PC-9 (cell line): ENCODE measurements at regions not wholly inside any gene's neighbourhood (a gene's known extent, or its start where the extent isn't known, plus 50 kb on each side); places are given as distances from the start of the nearest gene placed in this dataset.

ENCODE experiments used
- BruUV-seq: library from RNA; stranded (reverse); fragments of 400-500 nt; replicated peaks from 2 replicates; lab custom pipeline; 2021; lab: Mats Ljungman, UMichigan
- CTCF ChIA-PET: fragments of 300-600 bp; sonication (Branson Sonifier 250); formaldehyde crosslinking; loops from one replicate; lab custom pipeline; 2022; ENCODE audit warnings: antibody characterized with exemption; lab: Charles Lee
- POLR2A ChIA-PET: fragments of 300-600 bp; sonication (Branson Sonifier 250); formaldehyde crosslinking; loops from one replicate; lab custom pipeline; 2022; ENCODE audit warnings: antibody characterized with exemption; ENCODE audit not compliant: unreplicated experiment; lab: Charles Lee
- DNase-seq, 2 experiments: peaks; one replicate each; pipeline versions ENCODE4 v3.0.0 to v3.0.0-alpha.2; 2015 to 2022; ENCODE audit warnings: mixed read lengths in 1 of 2
- H2AFZ ChIP-seq: fragments of 200-600 bp; sonication (generic); 2 replicates; pipeline ENCODE4 v1.8.1; 2017; ENCODE audit warnings: antibody characterized with exemption
- H3F3A ChIP-seq: fragments of 200-600 bp; sonication (generic); 2 replicates; pipeline ENCODE4 v1.8.1; 2017; ENCODE audit warnings: antibody characterized with exemption, mild to moderate bottlenecking, low read depth; ENCODE audit not compliant: insufficient read depth
- H3K27ac ChIP-seq: fragments of 200-600 bp; sonication (generic); 2 replicates; pipeline ENCODE4 v1.6.1; 2016; ENCODE audit warnings: mixed run types
- H3K27me3 ChIP-seq: fragments of 200-600 bp; sonication (generic); 2 replicates; pipeline ENCODE4 v1.6.1; 2016; ENCODE audit warnings: low read depth, mixed run types; ENCODE audit not compliant: insufficient read depth
- H3K36me3 ChIP-seq: fragments of 200-600 bp; sonication (generic); 2 replicates; pipeline ENCODE4 v1.6.1; 2016; ENCODE audit warnings: low read depth, mixed run types
- H3K4me1 ChIP-seq: fragments of 200-600 bp; sonication (generic); replicated peaks from 2 replicates; pipeline ENCODE4 v1.6.1; 2016; ENCODE audit warnings: mixed run types; ENCODE audit not compliant: insufficient read depth
- H3K4me2 ChIP-seq: fragments of 200-600 bp; sonication (generic); 2 replicates; pipeline ENCODE4 v1.6.1; 2017; ENCODE audit warnings: mixed run types
- H3K4me3 ChIP-seq: fragments of 200-600 bp; sonication (generic); 2 replicates; pipeline ENCODE4 v1.6.1; 2016; ENCODE audit warnings: mixed run types
- H3K79me2 ChIP-seq: fragments of 200-600 bp; sonication (generic); 2 replicates; pipeline ENCODE4 v1.6.1; 2017; ENCODE audit warnings: low read depth, mixed run types
- H3K9me2 ChIP-seq: fragments of 200-600 bp; sonication (generic); 2 replicates; pipeline ENCODE4 v1.8.1; 2017; ENCODE audit warnings: mild to moderate bottlenecking; ENCODE audit not compliant: insufficient read depth
- H3K9me3 ChIP-seq: fragments of 200-600 bp; sonication (generic); 2 replicates; pipeline ENCODE4 v1.8.1; 2016; ENCODE audit warnings: low read depth; ENCODE audit not compliant: insufficient read depth
- H4K20me1 ChIP-seq: fragments of 200-600 bp; sonication (generic); 2 replicates; pipeline ENCODE4 v1.8.1; 2017; ENCODE audit not compliant: insufficient read depth
- CTCF ChIP-seq: fragments of 200-600 bp; sonication (generic); conservative IDR thresholded peaks from 2 replicates; pipeline ENCODE4 v1.6.1; 2017; ENCODE audit warnings: mixed run types, antibody characterized with exemption, mild to moderate bottlenecking, moderate library complexity
- EZH2 ChIP-seq: fragments of 200-600 bp; sonication (generic); IDR thresholded peaks from 2 replicates; pipeline ENCODE4 v1.8.0; 2017; ENCODE audit warnings: antibody characterized with exemption, low read depth
- intact Hi-C: fragments of 100-400 bp; cut with micrococcal nuclease; formaldehyde crosslinking; loops from one replicate; pipeline ENCODE4 v1.10.0; 2022; ENCODE audit not compliant: unreplicated experiment

- BruUV-seq, result no TSS peak
- Histone ChIP-seq H3K27ac (no peak overlapping the region), H3K79me2 (no peaks in the 10 kb centered on the region), H3K36me3 (no peaks in the 10 kb centered on the region), H4K20me1 (no peaks in the 10 kb centered on the region), H3K4me1 (no peaks in the 10 kb centered on the region), H3F3A (no peaks in the 10 kb centered on the region), H3K9me2 (no peaks in the 10 kb centered on the region), H3K27me3 (no peaks in the 10 kb centered on the region), H3K4me3 (no peak overlapping the region), H3K9me3 (no peaks in the 10 kb centered on the region), H3K4me2 (peak overlapping the region; percentile 3; the same call in 1 of the 2 replicates), H2AFZ (0 out of 2 replicates have a peak overlapping the region, but pooled peaks have one; percentile 12)
- POLR2A ChIA-PET, result no interaction called here
- intact Hi-C loops, result no loop called here
- CTCF ChIA-PET, result interaction anchor here (0.6 to 0.7 kb wide), 2 partner anchors 575 to 745 kb away, joined by 3 to 8 read pairs; no protein-coding TSS in a partner anchor
- no peak for DNase-seq
- TF ChIP-seq CTCF (peak; percentile 56), EZH2 (no peak)
These were observed 826.8 kb downstream of the EFNA5 start for GRCh38 chr5:106843812-106844416.

- no peak for DNase-seq
- H3K9me2 ChIP-seq, result no peaks in the 10 kb centered on the region
- intact Hi-C loops, result no loop called here
- no peak for TF ChIP-seq CTCF
- no peaks in the 10 kb centered on the region for H3K36me3 ChIP-seq
- no TSS peak for BruUV-seq
- no peaks in the 10 kb centered on the region for H3K4me1 ChIP-seq
- no peak overlapping the region for H3K4me3 ChIP-seq
- H4K20me1 ChIP-seq, result no peaks in the 10 kb centered on the region
- CTCF ChIA-PET, result no interaction called here
- no peaks in the 10 kb centered on the region for H3K9me3 ChIP-seq
- H2AFZ ChIP-seq, result no peak overlapping the region
- no peaks in the 10 kb centered on the region for H3K27me3 ChIP-seq
- POLR2A ChIA-PET, result interaction anchor here (0.8 kb wide), 1 partner anchor 1342 kb away, joined by 4 read pairs; no protein-coding TSS in a partner anchor
- no peak overlapping the region for H3K27ac ChIP-seq
- no peaks in the 10 kb centered on the region for H3K79me2 ChIP-seq
- H3F3A ChIP-seq, result no peaks in the 10 kb centered on the region
- no peak overlapping the region for H3K4me2 ChIP-seq
These were observed 837.2 kb downstream of the EFNA5 start for GRCh38 chr5:106833517-106833916.

GRCh38 chr5:106827061-106827460 lies 843.7 kb downstream of the EFNA5 start:
- ChIA-PET CTCF (no interaction called here), POLR2A (no interaction called here)
- H3K27me3 ChIP-seq, result no peaks in the 10 kb centered on the region
- no peaks in the 10 kb centered on the region for H4K20me1 ChIP-seq
- H3F3A ChIP-seq, result no peaks in the 10 kb centered on the region
- TF ChIP-seq EZH2 (no peak), CTCF (no peak)
- H2AFZ ChIP-seq, result no peak overlapping the region
- no peak overlapping the region for H3K4me3 ChIP-seq
- no peak for DNase-seq
- H3K27ac ChIP-seq, result no peak overlapping the region
- intact Hi-C loops, result no loop called here
- H3K9me2 ChIP-seq, result no peaks in the 10 kb centered on the region
- no peak overlapping the region for H3K4me2 ChIP-seq
- H3K79me2 ChIP-seq, result no peaks in the 10 kb centered on the region
- no peaks in the 10 kb centered on the region for H3K9me3 ChIP-seq
- no TSS peak for BruUV-seq
- H3K36me3 ChIP-seq, result no peaks in the 10 kb centered on the region
- H3K4me1 ChIP-seq, result no peaks in the 10 kb centered on the region
